Stimulated activated memory B cell treated with anti-CD40 and anti-IgM and Interleukin-4, amounts not matched to agents 10 μg/mL and 1 μg/mL and 100 μg/mL, for 72 hours (primary cell): ENCODE measurements at regions not wholly inside any gene's neighbourhood (a gene's known extent, or its start where the extent isn't known, plus 50 kb on each side); places are given as distances from the start of the nearest gene placed in this dataset.
A peak's percentile ranks its signal among the peaks of the same experiment; 100 is the strongest.

ENCODE experiments used
- ATAC-seq: fragments of 150-1000 bp; cut with Tn5 transposase; 2 replicates; pipeline ENCODE4 v1.10.0; 2021
- H3K27ac Mint-ChIP-seq: one replicate; pipeline ENCODE4 v1.8.0; 2022; ENCODE audit warnings: mild to moderate bottlenecking, mixed read lengths
- H3K27me3 Mint-ChIP-seq: one replicate; pipeline ENCODE4 v1.8.0; 2022; ENCODE audit warnings: mixed read lengths
- H3K36me3 Mint-ChIP-seq: one replicate; pipeline ENCODE4 v1.8.0; 2022; ENCODE audit warnings: mixed read lengths
- H3K4me1 Mint-ChIP-seq: one replicate; pipeline ENCODE4 v1.8.0; 2022; ENCODE audit warnings: mixed read lengths
- H3K4me3 Mint-ChIP-seq: one replicate; pipeline ENCODE4 v1.8.0; 2022; ENCODE audit warnings: mild to moderate bottlenecking, moderate library complexity, mixed read lengths
- H3K9me3 Mint-ChIP-seq: one replicate; pipeline ENCODE4 v1.8.0; 2022; ENCODE audit warnings: mixed read lengths

DNA sequence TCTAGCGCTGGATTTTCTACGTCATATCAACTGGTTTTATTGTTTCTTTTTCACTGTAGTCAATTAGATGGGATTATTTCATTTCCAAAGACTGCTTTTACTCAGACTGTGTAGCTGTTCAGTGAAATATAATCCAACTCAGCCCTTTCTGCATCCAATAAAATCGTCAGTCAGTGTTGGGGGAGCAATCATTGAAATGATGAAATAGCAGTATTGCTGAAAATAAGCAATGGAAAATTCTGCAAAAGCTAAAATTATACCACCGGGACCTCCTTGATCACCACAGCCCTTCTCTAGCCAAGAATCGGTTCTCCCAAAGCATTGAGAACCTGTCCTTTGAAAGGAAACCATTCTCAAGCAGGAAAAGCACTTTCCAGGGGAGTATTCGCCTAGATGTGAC lies 243.1 kb upstream of the TENM3 start:
- Mint-ChIP-seq H3K4me3 (no peak overlapping the region), H3K27ac (no peak overlapping the region), H3K36me3 (no peaks in the 10 kb centered on the region), H3K9me3 (peaks cover 2% of the 10 kb centered on the region), H3K27me3 (no peaks in the 10 kb centered on the region), H3K4me1 (no peaks in the 10 kb centered on the region)
- ATAC-seq = no peak

DNA sequence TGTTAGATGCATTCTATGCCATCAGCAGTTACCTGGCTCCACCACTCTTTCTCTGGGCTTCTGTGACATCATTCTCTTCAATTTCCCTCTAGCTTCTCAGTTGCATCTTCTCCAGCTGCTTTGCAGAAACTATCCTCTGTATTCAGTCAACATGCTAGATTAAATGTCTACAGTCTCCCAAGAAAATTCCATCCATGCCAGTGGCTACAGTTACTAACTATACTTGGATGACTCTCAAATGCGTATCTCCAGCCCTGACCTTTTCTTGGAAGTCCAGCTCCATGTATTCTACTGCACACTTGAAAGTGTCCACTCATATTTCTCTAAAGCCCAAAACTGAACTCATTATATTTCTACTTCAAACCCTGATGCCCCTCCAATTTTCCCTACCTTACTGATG lies 232.3 kb upstream of the TENM3 start:
- H3K9me3 Mint-ChIP-seq = peaks cover 4% of the 10 kb centered on the region
- H3K36me3 Mint-ChIP-seq = no peaks in the 10 kb centered on the region
- no peaks in the 10 kb centered on the region for H3K4me1 Mint-ChIP-seq
- H3K27ac Mint-ChIP-seq = no peak overlapping the region
- no peaks in the 10 kb centered on the region for H3K27me3 Mint-ChIP-seq
- H3K4me3 Mint-ChIP-seq = no peak overlapping the region
- ATAC-seq = no peak

DNA sequence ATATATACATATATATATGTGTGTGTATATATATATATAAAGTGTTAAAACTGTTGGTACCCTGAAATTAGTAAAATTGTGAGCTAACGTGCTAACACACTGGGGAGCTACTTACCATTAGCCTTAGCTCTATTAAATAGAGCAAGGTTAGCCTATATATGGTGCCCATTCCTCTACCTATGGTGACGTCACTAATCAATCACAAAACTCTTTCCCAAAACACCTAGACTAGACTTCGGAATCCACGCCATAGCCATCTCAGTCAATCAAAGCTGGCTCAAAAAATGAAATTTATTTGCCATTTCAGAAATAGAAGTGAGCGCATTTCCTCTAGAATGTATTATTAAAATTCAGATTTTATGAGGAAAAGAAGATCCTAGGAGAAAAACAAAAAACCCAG lies 229.0 kb upstream of the TENM3 start:
- ATAC-seq = no peak
- H3K27me3 Mint-ChIP-seq = no peaks in the 10 kb centered on the region
- H3K9me3 Mint-ChIP-seq = no peaks in the 10 kb centered on the region
- H3K4me1 Mint-ChIP-seq = no peaks in the 10 kb centered on the region
- H3K27ac Mint-ChIP-seq = no peak overlapping the region
- H3K36me3 Mint-ChIP-seq = no peaks in the 10 kb centered on the region
- H3K4me3 Mint-ChIP-seq = no peak overlapping the region

DNA sequence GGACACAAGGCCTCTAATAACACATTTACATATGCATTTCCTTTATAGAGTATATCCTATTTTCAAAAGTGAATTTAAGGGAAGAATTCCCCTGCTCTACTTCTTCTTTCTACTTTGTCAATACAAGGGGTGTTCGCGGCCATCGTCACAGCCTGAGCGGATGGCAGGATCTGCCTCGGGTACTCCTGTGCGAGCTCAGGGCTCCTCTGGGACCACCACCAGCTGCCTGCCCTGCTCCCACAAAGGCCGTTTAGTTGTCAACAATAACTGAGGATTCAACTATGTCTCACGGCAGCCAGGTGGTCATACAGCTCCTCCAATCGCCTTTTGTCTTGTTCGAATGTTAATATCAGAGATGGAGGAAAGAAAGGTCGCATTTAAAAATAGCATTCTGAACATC lies 228.2 kb upstream of the TENM3 start:
- H3K27me3 Mint-ChIP-seq = no peaks in the 10 kb centered on the region
- ATAC-seq = no peak

DNA sequence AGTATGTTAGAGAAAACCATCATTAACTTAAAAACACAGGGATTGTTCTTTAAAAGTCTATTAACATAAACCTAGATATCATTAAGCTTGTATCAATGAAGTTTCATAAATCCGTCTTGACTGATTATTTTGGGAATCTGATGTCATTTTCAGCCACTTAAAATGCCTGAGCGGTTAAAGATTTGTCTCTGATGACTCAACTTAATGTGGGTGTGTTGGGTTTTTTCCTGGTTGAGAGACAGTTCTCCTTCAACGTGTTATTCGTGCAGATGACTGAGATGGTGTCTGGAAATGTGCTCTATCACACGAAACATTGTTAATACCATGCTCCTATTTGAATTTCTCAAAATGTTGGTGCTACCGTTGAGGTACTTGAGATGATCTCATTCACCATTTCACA lies 227.3 kb upstream of the TENM3 start:
- H3K4me1 Mint-ChIP-seq = no peaks in the 10 kb centered on the region
- no peak for ATAC-seq
- peaks cover 2% of the 10 kb centered on the region for H3K9me3 Mint-ChIP-seq
- no peaks in the 10 kb centered on the region for H3K36me3 Mint-ChIP-seq
- H3K27me3 Mint-ChIP-seq = no peaks in the 10 kb centered on the region
- no peak overlapping the region for H3K27ac Mint-ChIP-seq
- H3K4me3 Mint-ChIP-seq = no peak overlapping the region

More for the DNA sequence above, 228.2 kb upstream of the TENM3 start:
- Mint-ChIP-seq H3K9me3 (no peaks in the 10 kb centered on the region), H3K4me3 (no peak overlapping the region), H3K27ac (no peak overlapping the region), H3K4me1 (no peaks in the 10 kb centered on the region), H3K36me3 (no peaks in the 10 kb centered on the region)

DNA sequence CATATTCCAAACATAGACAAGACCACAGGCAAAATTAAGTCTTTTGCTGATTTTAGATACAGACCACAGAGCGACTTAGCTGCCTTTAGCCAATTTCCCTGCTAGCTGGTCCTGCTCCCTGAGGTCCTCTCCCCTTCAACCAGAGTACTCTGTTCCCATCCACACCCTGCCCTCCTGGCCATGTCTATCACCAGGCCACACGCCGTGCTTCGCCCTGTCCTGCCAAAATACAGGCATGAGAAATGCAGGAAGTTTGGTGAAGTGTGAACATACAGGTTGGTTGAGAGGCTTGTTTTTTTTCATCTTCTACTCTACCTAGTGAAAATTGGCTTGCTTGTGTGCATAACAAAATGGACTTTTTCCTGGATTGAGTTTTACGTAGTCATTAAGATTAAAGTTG lies 226.2 kb upstream of the TENM3 start:
- ATAC-seq = no peak
- no peaks in the 10 kb centered on the region for H3K4me1 Mint-ChIP-seq
- no peaks in the 10 kb centered on the region for H3K27me3 Mint-ChIP-seq
- H3K27ac Mint-ChIP-seq = no peak overlapping the region
- peaks cover 2% of the 10 kb centered on the region for H3K9me3 Mint-ChIP-seq
- no peaks in the 10 kb centered on the region for H3K36me3 Mint-ChIP-seq
- no peak overlapping the region for H3K4me3 Mint-ChIP-seq

DNA sequence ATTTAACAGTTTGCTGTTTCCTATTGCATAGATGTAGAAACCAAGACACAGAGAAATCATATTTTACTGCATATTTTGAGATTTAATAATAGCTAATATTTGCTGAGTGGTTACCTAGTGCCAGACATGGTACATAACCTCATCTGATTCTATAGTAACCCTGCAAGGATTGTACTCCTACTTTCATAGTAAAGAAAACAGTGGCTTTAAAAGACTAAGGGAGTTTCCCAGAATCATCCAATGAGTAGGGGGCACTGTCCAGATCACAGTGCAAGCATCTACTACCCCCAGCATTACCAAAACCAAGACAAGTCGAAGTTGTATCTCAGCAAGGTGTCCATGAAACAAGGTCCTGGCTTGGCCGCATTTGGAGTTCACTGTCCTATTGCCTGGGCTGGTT lies 224.5 kb upstream of the TENM3 start:
- no peak overlapping the region for H3K4me3 Mint-ChIP-seq
- peak; percentile 8 for ATAC-seq
- H3K9me3 Mint-ChIP-seq = peaks cover 2% of the 10 kb centered on the region
- no peaks in the 10 kb centered on the region for H3K4me1 Mint-ChIP-seq
- no peaks in the 10 kb centered on the region for H3K27me3 Mint-ChIP-seq
- H3K27ac Mint-ChIP-seq = no peak overlapping the region
- no peaks in the 10 kb centered on the region for H3K36me3 Mint-ChIP-seq

DNA sequence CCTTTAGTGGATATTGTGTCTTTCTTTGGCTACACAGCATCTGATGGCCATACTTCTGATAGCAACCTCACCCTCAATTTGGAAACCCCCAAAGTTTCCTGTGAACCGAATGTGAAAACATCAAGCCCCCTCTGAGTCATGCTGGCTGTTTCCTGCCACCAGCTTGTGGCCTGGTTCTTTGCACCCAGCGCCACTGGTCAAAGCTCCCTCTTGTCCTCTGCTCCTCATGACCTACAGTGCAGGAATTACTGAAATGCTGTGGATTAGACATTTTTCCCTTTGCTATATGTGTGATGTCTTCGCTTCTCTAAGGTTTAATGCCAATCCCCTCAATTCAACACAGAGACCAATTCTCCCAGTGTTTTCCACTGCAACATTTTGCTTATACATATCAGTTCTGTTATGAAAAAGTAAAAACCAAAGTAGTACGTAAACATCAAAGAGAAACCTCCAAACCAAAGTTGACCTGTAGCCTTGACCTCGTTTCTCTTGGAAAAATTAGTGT lies 224.0 kb upstream of the TENM3 start:
- Mint-ChIP-seq H3K4me1 (no peaks in the 10 kb centered on the region), H3K36me3 (no peaks in the 10 kb centered on the region), H3K9me3 (peaks cover 2% of the 10 kb centered on the region), H3K27me3 (no peaks in the 10 kb centered on the region), H3K27ac (no peak overlapping the region), H3K4me3 (no peak overlapping the region)
- ATAC-seq = peak; percentile 41

DNA sequence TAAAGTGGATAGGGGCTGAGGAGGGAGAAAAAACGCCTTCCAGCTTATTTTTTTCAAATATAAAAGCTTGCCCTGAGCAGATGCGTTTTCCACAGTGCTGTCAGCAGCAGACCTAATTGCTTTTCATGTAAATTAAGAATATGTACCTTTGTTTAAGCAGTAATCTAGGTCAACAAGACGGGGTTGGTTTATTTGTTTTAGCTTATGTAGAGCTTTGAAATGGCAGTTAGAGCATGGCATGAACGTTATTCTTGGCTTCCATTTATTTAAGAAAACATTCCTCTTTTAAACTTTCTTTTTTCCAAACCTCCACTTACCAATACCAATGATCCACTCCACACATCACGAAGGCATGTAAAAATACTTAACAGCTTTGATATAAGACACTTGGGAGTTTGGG lies 220.3 kb upstream of the TENM3 start:
- no peaks in the 10 kb centered on the region for H3K27me3 Mint-ChIP-seq
- no peak overlapping the region for H3K27ac Mint-ChIP-seq
- no peak overlapping the region for H3K4me3 Mint-ChIP-seq
- H3K9me3 Mint-ChIP-seq = peaks cover 11% of the 10 kb centered on the region
- H3K4me1 Mint-ChIP-seq = no peaks in the 10 kb centered on the region
- no peak for ATAC-seq
- no peaks in the 10 kb centered on the region for H3K36me3 Mint-ChIP-seq

DNA sequence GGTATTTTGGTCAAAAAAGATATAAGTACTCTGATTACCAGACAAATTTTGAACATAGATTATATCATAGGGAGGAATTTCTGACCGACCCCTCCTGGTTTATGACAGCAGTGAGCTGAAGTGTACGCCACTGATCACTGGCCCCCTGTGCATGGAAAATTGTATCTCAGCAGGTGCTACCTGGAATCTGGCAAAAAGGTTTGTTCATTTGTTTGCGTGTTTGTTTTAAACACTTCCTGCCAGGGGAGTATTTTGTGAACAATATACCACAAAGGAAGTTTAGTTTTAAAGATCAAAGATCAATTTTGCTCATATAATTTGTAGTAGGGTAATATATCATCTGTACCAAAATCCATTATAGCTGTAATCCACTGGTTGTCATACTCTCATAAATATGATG lies 219.7 kb upstream of the TENM3 start:
- H3K4me3 Mint-ChIP-seq = no peak overlapping the region
- H3K27ac Mint-ChIP-seq = no peak overlapping the region
- no peak for ATAC-seq
- H3K36me3 Mint-ChIP-seq = no peaks in the 10 kb centered on the region
- peaks cover 11% of the 10 kb centered on the region for H3K9me3 Mint-ChIP-seq
- H3K4me1 Mint-ChIP-seq = no peaks in the 10 kb centered on the region
- H3K27me3 Mint-ChIP-seq = no peaks in the 10 kb centered on the region

DNA sequence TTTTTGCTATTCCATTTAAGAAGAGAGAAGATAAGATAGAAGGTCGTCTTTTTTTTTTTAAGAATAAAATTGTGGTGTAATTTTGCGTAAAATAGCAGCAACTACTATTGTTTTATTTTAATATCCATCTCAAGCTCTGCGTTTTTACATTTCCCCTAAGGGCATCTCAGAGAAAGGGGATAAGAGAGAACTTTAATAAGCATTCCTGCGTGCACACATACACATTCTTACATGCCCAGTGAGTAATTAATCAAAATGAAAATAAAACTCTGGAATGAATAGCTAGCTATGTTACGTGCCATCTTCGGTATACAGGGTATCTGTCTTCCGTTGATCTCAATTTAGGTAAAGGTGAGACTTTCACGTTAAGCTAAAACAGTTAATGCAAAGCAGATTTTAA lies 200.3 kb upstream of the TENM3 start:
- no peaks in the 10 kb centered on the region for H3K27me3 Mint-ChIP-seq
- H3K9me3 Mint-ChIP-seq = peaks cover 6% of the 10 kb centered on the region
- no peaks in the 10 kb centered on the region for H3K4me1 Mint-ChIP-seq
- H3K36me3 Mint-ChIP-seq = no peaks in the 10 kb centered on the region
- H3K4me3 Mint-ChIP-seq = no peak overlapping the region
- no peak for ATAC-seq
- H3K27ac Mint-ChIP-seq = no peak overlapping the region

DNA sequence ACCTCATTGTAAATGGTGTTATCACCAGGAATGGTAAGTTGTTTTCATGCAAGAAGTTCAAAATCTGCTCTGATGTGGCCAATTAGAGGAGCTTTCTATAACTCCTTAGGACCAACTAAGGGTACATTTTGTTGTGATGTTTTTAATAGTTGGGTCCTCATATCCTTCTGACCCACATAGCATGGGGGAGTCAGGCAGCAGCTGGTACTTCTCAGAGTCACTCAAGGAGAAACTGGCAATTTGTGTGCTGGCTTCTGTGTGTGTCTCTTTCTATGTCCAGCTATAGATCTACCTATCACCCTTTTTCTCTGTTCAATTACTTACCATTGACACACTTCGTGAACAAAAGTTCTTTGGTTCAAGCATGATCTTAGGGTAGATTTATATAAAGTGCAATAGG lies 194.3 kb upstream of the TENM3 start:
- Mint-ChIP-seq H3K9me3 (peaks cover 3% of the 10 kb centered on the region), H3K27ac (no peak overlapping the region), H3K4me1 (no peaks in the 10 kb centered on the region), H3K27me3 (no peaks in the 10 kb centered on the region), H3K36me3 (no peaks in the 10 kb centered on the region), H3K4me3 (no peak overlapping the region)
- no peak for ATAC-seq

DNA sequence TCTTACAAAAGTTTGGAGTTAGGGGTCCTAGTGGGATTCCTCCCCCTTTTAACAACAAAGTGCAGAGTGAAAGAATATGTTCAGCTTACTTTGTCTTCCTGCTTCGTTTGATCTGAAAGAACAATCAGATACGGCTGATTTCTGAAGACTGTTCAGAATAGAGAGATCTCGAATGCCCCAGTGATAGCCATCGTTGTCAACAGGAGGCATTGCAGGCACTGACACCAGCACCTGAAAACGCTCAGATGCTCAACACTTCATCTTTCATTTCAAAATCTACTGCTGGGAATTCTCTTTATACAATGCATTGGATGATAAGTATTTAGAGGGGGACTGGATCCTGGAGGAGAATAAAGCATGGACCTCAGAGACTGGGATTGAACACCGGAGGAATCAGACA lies 186.3 kb upstream of the TENM3 start:
- Mint-ChIP-seq H3K36me3 (no peaks in the 10 kb centered on the region), H3K4me3 (no peak overlapping the region), H3K27ac (no peak overlapping the region), H3K9me3 (no peaks in the 10 kb centered on the region), H3K4me1 (no peaks in the 10 kb centered on the region), H3K27me3 (no peaks in the 10 kb centered on the region)
- ATAC-seq = no peak

DNA sequence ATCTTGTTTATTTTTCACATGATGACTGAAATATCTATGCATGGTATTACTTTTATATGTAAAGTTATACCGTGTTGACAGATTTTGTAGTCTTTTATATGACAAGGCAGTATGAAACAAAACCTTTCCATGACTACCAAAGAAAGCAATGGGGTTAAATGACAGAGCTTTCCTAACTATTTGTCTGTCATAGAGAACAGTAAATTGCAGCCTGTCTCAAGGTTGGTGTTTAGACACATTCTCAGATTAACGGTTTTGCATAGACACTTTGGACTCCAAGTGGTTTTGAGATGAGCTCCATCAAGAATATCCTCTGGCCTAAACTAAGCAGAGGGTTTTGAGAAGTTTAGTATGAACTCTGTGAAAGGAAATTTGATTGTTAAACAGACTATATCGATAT lies 180.7 kb upstream of the TENM3 start:
- Mint-ChIP-seq H3K27ac (no peak overlapping the region), H3K27me3 (no peaks in the 10 kb centered on the region), H3K36me3 (no peaks in the 10 kb centered on the region), H3K9me3 (peaks cover 3% of the 10 kb centered on the region), H3K4me1 (no peaks in the 10 kb centered on the region), H3K4me3 (no peak overlapping the region)
- ATAC-seq = no peak

DNA sequence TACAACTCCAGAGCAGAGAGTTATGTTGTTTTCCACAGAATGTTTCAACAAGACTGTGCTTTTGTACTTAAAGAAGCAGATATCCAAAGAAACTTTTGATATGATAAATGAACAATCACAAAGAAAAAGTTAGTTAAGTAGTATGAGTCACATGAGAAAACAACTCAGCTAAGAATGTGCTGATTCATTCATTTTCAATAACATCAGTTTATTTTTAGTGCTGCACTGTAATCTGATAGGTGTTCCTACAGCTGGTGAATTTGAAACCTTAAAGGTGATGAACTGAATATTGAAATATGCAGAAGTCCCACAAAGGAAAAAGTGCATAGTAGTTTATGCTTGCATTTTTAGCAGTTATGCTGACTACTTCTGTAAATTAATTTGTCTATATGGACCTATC lies 180.3 kb upstream of the TENM3 start:
- no peaks in the 10 kb centered on the region for H3K36me3 Mint-ChIP-seq
- H3K27me3 Mint-ChIP-seq = no peaks in the 10 kb centered on the region
- no peaks in the 10 kb centered on the region for H3K4me1 Mint-ChIP-seq
- no peak for ATAC-seq
- H3K27ac Mint-ChIP-seq = no peak overlapping the region
- no peak overlapping the region for H3K4me3 Mint-ChIP-seq
- H3K9me3 Mint-ChIP-seq = peaks cover 3% of the 10 kb centered on the region

DNA sequence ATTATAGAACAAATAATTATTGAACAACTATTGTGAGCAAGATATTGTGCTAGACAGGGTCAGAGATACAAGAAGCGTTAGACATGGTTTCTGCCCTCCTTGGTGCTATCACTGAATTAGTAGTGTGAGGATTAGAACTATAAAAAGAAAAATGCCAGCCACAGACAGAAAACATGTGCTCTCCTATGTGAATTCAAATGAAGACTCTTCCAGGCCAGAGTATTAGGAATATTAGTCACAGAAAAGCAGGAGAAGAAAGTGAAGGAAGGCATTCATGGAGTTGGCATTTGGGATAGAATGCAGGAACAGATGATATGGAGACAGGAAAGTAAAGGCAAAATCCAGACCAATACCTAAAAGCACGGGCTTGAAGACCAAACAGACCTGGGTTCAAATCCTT lies 179.6 kb upstream of the TENM3 start:
- no peaks in the 10 kb centered on the region for H3K36me3 Mint-ChIP-seq
- H3K9me3 Mint-ChIP-seq = peaks cover 3% of the 10 kb centered on the region
- H3K4me1 Mint-ChIP-seq = no peaks in the 10 kb centered on the region
- H3K27me3 Mint-ChIP-seq = no peaks in the 10 kb centered on the region
- no peak for ATAC-seq
- H3K27ac Mint-ChIP-seq = no peak overlapping the region
- H3K4me3 Mint-ChIP-seq = no peak overlapping the region

DNA sequence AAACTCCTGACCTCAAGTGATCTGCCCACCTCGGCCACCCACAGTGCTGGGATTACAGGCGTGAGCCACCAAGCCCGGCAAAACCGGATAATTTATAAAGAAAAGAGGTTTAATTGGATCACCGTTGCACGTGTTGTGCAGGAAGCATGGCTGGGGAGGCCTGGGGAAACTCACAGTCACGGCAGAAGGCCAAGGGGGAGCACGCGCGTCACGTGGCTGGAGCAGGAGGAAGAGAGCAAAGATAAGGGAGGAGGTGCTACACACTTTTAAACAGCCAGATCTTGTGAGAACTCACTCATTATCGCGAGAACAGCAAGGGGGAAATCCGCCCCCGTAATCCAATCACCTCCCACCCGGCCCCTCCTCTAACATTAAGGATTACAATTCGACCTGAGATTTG lies 177.9 kb upstream of the TENM3 start:
- Mint-ChIP-seq H3K27me3 (no peaks in the 10 kb centered on the region), H3K4me1 (no peaks in the 10 kb centered on the region), H3K36me3 (no peaks in the 10 kb centered on the region), H3K27ac (no peak overlapping the region), H3K9me3 (peaks cover 3% of the 10 kb centered on the region), H3K4me3 (no peak overlapping the region)
- ATAC-seq = no peak
